Caco-2 (cell line): ENCODE measurements at regions not wholly inside any gene's neighbourhood (a gene's known extent, or its start where the extent isn't known, plus 50 kb on each side); places are given as distances from the start of the nearest gene placed in this dataset.
"Not testable (repeated sequence)": the region's sequence is repeated elsewhere in the genome, so short reads cannot be mapped to it uniquely, and the experiment has no call there.

Source experiments
- BruUV-seq: library from RNA; stranded (reverse); fragments of 400-500 nt; replicated peaks from 2 replicates; lab custom pipeline; 2021; lab: Mats Ljungman, UMichigan
- CTCF ChIA-PET: fragments of 300-600 bp; sonication (Branson Sonifier 250); formaldehyde crosslinking; loops from one replicate; lab custom pipeline; 2022; ENCODE audit warnings: antibody characterized with exemption; lab: Charles Lee
- POLR2A ChIA-PET: fragments of 300-600 bp; sonication (Branson Sonifier 250); formaldehyde crosslinking; loops from one replicate; lab custom pipeline; 2022; ENCODE audit warnings: antibody characterized with exemption; lab: Charles Lee
- DNase-seq, 2 experiments: peaks; one replicate each; pipeline versions ENCODE4 v3.0.0 to v3.0.0-alpha.2; 2020 to 2022
- H3K27me3 ChIP-seq: replicated peaks from 2 replicates; pipeline ENCODE4 v1.6.0; 2011; ENCODE audit warnings: low read length; ENCODE audit not compliant: control insufficient read depth, insufficient read depth
- H3K36me3 ChIP-seq: 2 replicates; pipeline ENCODE4 v1.5.1; 2011; ENCODE audit warnings: low read length; ENCODE audit not compliant: control insufficient read depth, insufficient read depth
- H3K4me1 ChIP-seq: fragments of 250-450 bp; sonication (Bioruptor Pico); 2 replicates; pipeline ENCODE4 v1.5.1; 2020; ENCODE audit warnings: mild to moderate bottlenecking
- H3K4me3 ChIP-seq: 2 replicates; pipeline ENCODE4 v1.5.1; 2011; ENCODE audit warnings: low read depth, mild to moderate bottlenecking, control low read depth, low read length
- H3K9me3 ChIP-seq: fragments of 250-450 bp; sonication (Bioruptor Pico); 2 replicates; pipeline ENCODE4 v1.5.1; 2020; ENCODE audit warnings: mild to moderate bottlenecking, moderate library complexity
- H3K27ac Mint-ChIP-seq: one replicate; pipeline ENCODE4 v1.8.0; 2022; ENCODE audit warnings: mixed read lengths; ENCODE audit not compliant: unreplicated experiment
- H3K27me3 Mint-ChIP-seq: one replicate; pipeline ENCODE4 v1.8.0; 2022; ENCODE audit warnings: mixed read lengths; ENCODE audit not compliant: insufficient read depth, unreplicated experiment
- H3K36me3 Mint-ChIP-seq: one replicate; pipeline ENCODE4 v1.8.0; 2022; ENCODE audit warnings: mild to moderate bottlenecking, mixed read lengths; ENCODE audit not compliant: insufficient read depth, unreplicated experiment
- H3K4me1 Mint-ChIP-seq: one replicate; pipeline ENCODE4 v1.8.0; 2022; ENCODE audit warnings: low read depth, mixed read lengths; ENCODE audit not compliant: unreplicated experiment
- H3K4me3 Mint-ChIP-seq: one replicate; pipeline ENCODE4 v1.8.0; 2022; ENCODE audit warnings: mild to moderate bottlenecking, moderate library complexity, mixed read lengths; ENCODE audit not compliant: unreplicated experiment
- H3K9me3 Mint-ChIP-seq: one replicate; pipeline ENCODE4 v1.8.0; 2022; ENCODE audit warnings: mixed read lengths; ENCODE audit not compliant: unreplicated experiment
- intact Hi-C: fragments of 100-400 bp; cut with micrococcal nuclease; formaldehyde crosslinking; loops from one replicate; pipeline ENCODE4 v1.10.0; 2022; ENCODE audit not compliant: unreplicated experiment
- TF ChIP-seq, protein P1 (sequence below), 2 experiments: fragments of 200-600 bp in 1 of 2; IDR thresholded peaks; 1 replicate in 1 of 2; 2 replicates in 1 of 2; pipeline versions ENCODE4 v1.5.1 to v1.8.0; 2011 to 2022; ENCODE audit warnings: antibody characterized with exemption in 1 of 2, control low read depth in 1 of 2, inconsistent platforms in 1 of 2, low read depth in 1 of 2, low read length in 1 of 2, mild to moderate bottlenecking in 1 of 2, moderate library complexity in 1 of 2; ENCODE audit not compliant: insufficient read depth in 1 of 2, severe bottlenecking in 1 of 2, unreplicated experiment in 1 of 2

GRCh38 chr1:189726806-189727205, 750.9 kb downstream of the BRINP3 start:
- BruUV-seq, result no TSS peak
- DNase-seq, result no peak
- no peak overlapping the region for H3K4me3 Mint-ChIP-seq
- no peak overlapping the region for H3K27ac Mint-ChIP-seq
- no peaks in the 10 kb centered on the region for H3K27me3 Mint-ChIP-seq
- TF ChIP-seq, protein P1, sequence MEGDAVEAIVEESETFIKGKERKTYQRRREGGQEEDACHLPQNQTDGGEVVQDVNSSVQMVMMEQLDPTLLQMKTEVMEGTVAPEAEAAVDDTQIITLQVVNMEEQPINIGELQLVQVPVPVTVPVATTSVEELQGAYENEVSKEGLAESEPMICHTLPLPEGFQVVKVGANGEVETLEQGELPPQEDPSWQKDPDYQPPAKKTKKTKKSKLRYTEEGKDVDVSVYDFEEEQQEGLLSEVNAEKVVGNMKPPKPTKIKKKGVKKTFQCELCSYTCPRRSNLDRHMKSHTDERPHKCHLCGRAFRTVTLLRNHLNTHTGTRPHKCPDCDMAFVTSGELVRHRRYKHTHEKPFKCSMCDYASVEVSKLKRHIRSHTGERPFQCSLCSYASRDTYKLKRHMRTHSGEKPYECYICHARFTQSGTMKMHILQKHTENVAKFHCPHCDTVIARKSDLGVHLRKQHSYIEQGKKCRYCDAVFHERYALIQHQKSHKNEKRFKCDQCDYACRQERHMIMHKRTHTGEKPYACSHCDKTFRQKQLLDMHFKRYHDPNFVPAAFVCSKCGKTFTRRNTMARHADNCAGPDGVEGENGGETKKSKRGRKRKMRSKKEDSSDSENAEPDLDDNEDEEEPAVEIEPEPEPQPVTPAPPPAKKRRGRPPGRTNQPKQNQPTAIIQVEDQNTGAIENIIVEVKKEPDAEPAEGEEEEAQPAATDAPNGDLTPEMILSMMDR (IDR thresholded peaks at IDR 0.05; ENCODE audit: insufficient read depth in 1 of 2, low read depth in 1 of 2, low read length in 1 of 2, severe bottlenecking in 1 of 2, unreplicated experiment in 1 of 2), result no peak
- Histone ChIP-seq H3K27me3 (no peaks in the 10 kb centered on the region), H3K36me3 (no peaks in the 10 kb centered on the region), H3K4me1 (no peaks in the 10 kb centered on the region), H3K9me3 (no peaks in the 10 kb centered on the region), H3K4me3 (no peak overlapping the region)
- intact Hi-C loops, result no loop called here
- no peaks in the 10 kb centered on the region for H3K4me1 Mint-ChIP-seq
- H3K36me3 Mint-ChIP-seq, result no peaks in the 10 kb centered on the region
- H3K9me3 Mint-ChIP-seq, result no peaks in the 10 kb centered on the region
- ChIA-PET CTCF (no interaction called here), POLR2A (no interaction called here)

DNA sequence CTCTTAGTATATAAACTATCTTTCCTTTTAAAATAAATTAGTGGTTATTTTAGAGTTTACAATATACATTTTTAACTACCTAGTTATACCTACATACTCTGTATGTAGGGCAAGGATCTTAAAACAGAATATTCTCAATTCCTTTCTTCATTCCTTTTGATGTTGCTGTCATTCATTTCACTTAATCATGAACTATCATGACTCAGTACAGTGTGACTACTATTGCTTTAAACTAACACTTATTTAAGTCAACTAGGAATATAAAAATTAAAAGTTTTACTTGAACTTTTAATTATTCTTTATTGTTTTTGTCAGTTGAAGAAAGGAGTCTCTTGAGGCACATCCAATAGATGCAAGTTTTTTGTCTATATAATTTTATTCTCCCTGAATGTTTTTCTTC, 726.4 kb downstream of the BRINP3 start:
- intact Hi-C loops, result no loop called here
- TF ChIP-seq, protein P1 (IDR thresholded peaks at IDR 0.05; ENCODE audit: insufficient read depth in 1 of 2, low read depth in 1 of 2, low read length in 1 of 2, severe bottlenecking in 1 of 2, unreplicated experiment in 1 of 2), result no peak
- no peaks in the 10 kb centered on the region for H3K36me3 ChIP-seq
- Mint-ChIP-seq H3K27me3 (no peaks in the 10 kb centered on the region), H3K9me3 (no peaks in the 10 kb centered on the region), H3K4me3 (no peak overlapping the region), H3K27ac (no peak overlapping the region), H3K4me1 (peaks cover 10% of the 10 kb centered on the region), H3K36me3 (no peaks in the 10 kb centered on the region)
- no peak overlapping the region for H3K4me3 ChIP-seq
- no peaks in the 10 kb centered on the region for H3K27me3 ChIP-seq
- H3K4me1 ChIP-seq, result peaks cover 11% of the 10 kb centered on the region; the same call in 1 of the 2 replicates
- no peak for DNase-seq
- ChIA-PET POLR2A (no interaction called here), CTCF (no interaction called here)
- no peaks in the 10 kb centered on the region for H3K9me3 ChIP-seq
- no TSS peak for BruUV-seq

GRCh38 chr1:189752461-189752995, 725.1 kb downstream of the BRINP3 start:
- TF ChIP-seq, protein P1 (IDR thresholded peaks at IDR 0.05; ENCODE audit: insufficient read depth in 1 of 2, low read depth in 1 of 2, low read length in 1 of 2, severe bottlenecking in 1 of 2, unreplicated experiment in 1 of 2), result no peak
- ChIA-PET CTCF (no interaction called here), POLR2A (no interaction called here)
- H3K36me3 Mint-ChIP-seq, result no peaks in the 10 kb centered on the region
- peaks cover 10% of the 10 kb centered on the region for H3K9me3 Mint-ChIP-seq
- no peaks in the 10 kb centered on the region for H3K27me3 Mint-ChIP-seq
- H3K4me1 ChIP-seq, result peaks cover 11% of the 10 kb centered on the region; the same call in 1 of the 2 replicates
- H3K9me3 ChIP-seq, result no peaks in the 10 kb centered on the region
- intact Hi-C loops, result loop anchor here (2.0 kb wide), 1 partner anchor 22 kb away; no protein-coding TSS in a partner anchor
- no peak for DNase-seq
- H3K4me1 Mint-ChIP-seq, result peaks cover 10% of the 10 kb centered on the region
- no peak overlapping the region for H3K4me3 ChIP-seq
- BruUV-seq, result no TSS peak
- peak overlapping the region; percentile 31 for H3K4me3 Mint-ChIP-seq
- H3K36me3 ChIP-seq, result no peaks in the 10 kb centered on the region
- H3K27ac Mint-ChIP-seq, result peak overlapping the region; percentile 23
- H3K27me3 ChIP-seq, result no peaks in the 10 kb centered on the region

GRCh38 chr1:189755100-189755499, 722.6 kb downstream of the BRINP3 start:
- H3K27ac Mint-ChIP-seq, CTCF ChIA-PET, POLR2A ChIA-PET, intact Hi-C loops, H3K9me3 Mint-ChIP-seq, H3K27me3 ChIP-seq, H3K36me3 ChIP-seq, H3K36me3 Mint-ChIP-seq, DNase-seq, H3K4me1 Mint-ChIP-seq, H3K9me3 ChIP-seq, BruUV-seq, H3K4me3 ChIP-seq, H3K27me3 Mint-ChIP-seq, H3K4me3 Mint-ChIP-seq: not testable (repeated sequence)
- peaks cover 11% of the 10 kb centered on the region; the same call in 1 of the 2 replicates for H3K4me1 ChIP-seq
